Loucy (cell line): ENCODE measurements at regions not wholly inside any gene's neighbourhood (a gene's known extent, or its start where the extent isn't known, plus 50 kb on each side); places are given as distances from the start of the nearest gene placed in this dataset.

Experiments used
- H2AFZ ChIP-seq: fragments of 200-600 bp; sonication (generic); 2 replicates; pipeline ENCODE4 v1.6.0; 2016; ENCODE audit warnings: antibody characterized with exemption, mild to moderate bottlenecking, low read length, moderate library complexity
- H3F3A ChIP-seq: fragments of 200-600 bp; 2 replicates; pipeline ENCODE4 v1.6.0; 2016; ENCODE audit warnings: antibody characterized with exemption, low read depth, mild to moderate bottlenecking
- H3K27me3 ChIP-seq: fragments of 200-600 bp; sonication (generic); 2 replicates; pipeline ENCODE4 v1.6.1; 2014; ENCODE audit warnings: low read length, mild to moderate bottlenecking; ENCODE audit not compliant: insufficient read depth, poor library complexity, severe bottlenecking
- H3K36me3 ChIP-seq: fragments of 200-600 bp; sonication (generic); 2 replicates; pipeline ENCODE4 v1.6.1; 2016; ENCODE audit warnings: low read length; ENCODE audit not compliant: insufficient read depth
- H3K4me1 ChIP-seq: fragments of 200-600 bp; sonication (generic); 2 replicates; pipeline ENCODE4 v1.5.1; 2014; ENCODE audit warnings: low read length, mild to moderate bottlenecking; ENCODE audit not compliant: insufficient read depth, poor library complexity, severe bottlenecking
- H3K4me2 ChIP-seq: fragments of 200-600 bp; sonication (generic); 2 replicates; pipeline ENCODE4 v1.6.0; 2014; ENCODE audit warnings: antibody characterized with exemption, low read length, low read depth, mild to moderate bottlenecking; ENCODE audit not compliant: poor library complexity, severe bottlenecking
- H3K4me3 ChIP-seq: fragments of 200-600 bp; sonication (generic); 2 replicates; pipeline ENCODE4 v1.5.1; 2014; ENCODE audit warnings: low read length, mild to moderate bottlenecking, mixed read lengths; ENCODE audit not compliant: poor library complexity, severe bottlenecking
- H3K79me2 ChIP-seq: fragments of 200-600 bp; sonication (generic); 2 replicates; pipeline ENCODE4 v1.6.1; 2014; ENCODE audit warnings: low read length; ENCODE audit not compliant: insufficient read depth
- H3K9ac ChIP-seq: fragments of 200-600 bp; sonication (generic); 2 replicates; pipeline ENCODE4 v1.6.0; 2014; ENCODE audit warnings: mild to moderate bottlenecking, low read depth, low read length, moderate library complexity; ENCODE audit not compliant: poor library complexity, severe bottlenecking
- H3K9me2 ChIP-seq: fragments of 200-600 bp; sonication (generic); replicated peaks from 2 replicates; pipeline ENCODE4 v1.6.1; 2016; ENCODE audit warnings: low read depth, low read length, mixed read lengths
- H3K9me3 ChIP-seq: fragments of 200-600 bp; sonication (generic); 2 replicates; pipeline ENCODE4 v1.6.1; 2014; ENCODE audit warnings: mild to moderate bottlenecking, antibody characterized with exemption, low read length, low read depth; ENCODE audit not compliant: insufficient read depth
- H4K20me1 ChIP-seq: fragments of 200-600 bp; sonication (generic); 2 replicates; pipeline ENCODE4 v1.6.0; 2014; ENCODE audit warnings: antibody characterized with exemption, low read length, mild to moderate bottlenecking; ENCODE audit not compliant: insufficient read depth, poor library complexity, severe bottlenecking
- CTCF ChIP-seq: fragments of 200-600 bp; sonication (generic); conservative IDR thresholded peaks from 2 replicates; pipeline ENCODE4 v1.5.1; 2014; ENCODE audit warnings: mild to moderate bottlenecking, antibody characterized with exemption, low read length
- EZH2phosphoT487 ChIP-seq: fragments of 200-600 bp; IDR thresholded peaks from 2 replicates; pipeline ENCODE4 v1.6.1; 2018; ENCODE audit warnings: antibody characterized with exemption, mild to moderate bottlenecking, moderate library complexity, borderline replicate concordance

- H3K9me2 ChIP-seq, result no peaks in the 10 kb centered on the region
- peaks cover 4% of the 10 kb centered on the region for H3K4me1 ChIP-seq
- no peaks in the 10 kb centered on the region for H3K27me3 ChIP-seq
- no peaks in the 10 kb centered on the region for H4K20me1 ChIP-seq
- no peak overlapping the region for H3K4me2 ChIP-seq
- no peak for TF ChIP-seq CTCF
- no peaks in the 10 kb centered on the region for H3K36me3 ChIP-seq
- H3K79me2 ChIP-seq, result no peaks in the 10 kb centered on the region
- no peak overlapping the region for H3K4me3 ChIP-seq
- H3K9me3 ChIP-seq, result no peaks in the 10 kb centered on the region
- no peaks in the 10 kb centered on the region for H3F3A ChIP-seq
- no peak overlapping the region for H2AFZ ChIP-seq
- H3K9ac ChIP-seq, result no peak overlapping the region
Measured at GRCh38 chr2:529852-530251, 147.4 kb downstream of the TMEM18 start.

GRCh38 chr2:529424-529823 lies 147.8 kb downstream of the TMEM18 start:
- no peaks in the 10 kb centered on the region for H4K20me1 ChIP-seq
- H3F3A ChIP-seq, result no peaks in the 10 kb centered on the region
- peaks cover 4% of the 10 kb centered on the region for H3K4me1 ChIP-seq
- no peaks in the 10 kb centered on the region for H3K9me3 ChIP-seq
- H3K79me2 ChIP-seq, result no peaks in the 10 kb centered on the region
- TF ChIP-seq EZH2phosphoT487, result no peak
- TF ChIP-seq CTCF, result peak; percentile 67
- no peaks in the 10 kb centered on the region for H3K9me2 ChIP-seq
- H3K27me3 ChIP-seq, result no peaks in the 10 kb centered on the region
- no peak overlapping the region for H3K9ac ChIP-seq
- peak overlapping the region; percentile 33 for H3K4me3 ChIP-seq
- peak overlapping the region; percentile 61 for H3K4me2 ChIP-seq
- H2AFZ ChIP-seq, result peak overlapping the region; percentile 89
- H3K36me3 ChIP-seq, result no peaks in the 10 kb centered on the region

DNA sequence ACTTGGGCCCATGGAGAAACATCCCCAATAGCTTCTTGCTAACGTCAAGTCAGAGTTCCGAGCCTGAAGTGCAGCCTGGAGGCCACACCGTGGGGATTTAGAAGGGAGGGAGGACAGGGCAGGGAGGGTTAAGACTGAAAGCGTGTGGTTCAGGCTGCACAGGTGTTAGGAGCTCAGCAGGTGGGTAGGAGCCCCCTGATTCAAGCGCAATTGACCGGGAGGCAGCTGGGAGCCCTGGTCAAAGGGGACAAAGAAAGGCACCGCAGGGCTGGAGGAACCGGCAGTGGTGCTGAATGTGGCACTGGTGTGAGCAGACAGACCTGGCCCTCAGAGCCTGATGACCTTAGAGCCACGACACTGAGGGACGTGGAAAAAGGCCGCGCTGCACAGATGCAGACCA lies 149.6 kb downstream of the TMEM18 start:
- Histone ChIP-seq H3K9ac (no peak overlapping the region), H3K9me2 (no peaks in the 10 kb centered on the region), H3K4me2 (no peak overlapping the region)

More for the DNA sequence above, 149.6 kb downstream of the TMEM18 start:
- H3F3A ChIP-seq, result no peaks in the 10 kb centered on the region
- H3K27me3 ChIP-seq, result no peaks in the 10 kb centered on the region
- peaks cover 4% of the 10 kb centered on the region for H3K4me1 ChIP-seq
- H2AFZ ChIP-seq, result no peak overlapping the region
- H3K4me3 ChIP-seq, result no peak overlapping the region
- TF ChIP-seq EZH2phosphoT487 (no peak), CTCF (no peak)
- H3K36me3 ChIP-seq, result no peaks in the 10 kb centered on the region
- H4K20me1 ChIP-seq, result no peaks in the 10 kb centered on the region
- H3K79me2 ChIP-seq, result no peaks in the 10 kb centered on the region
- no peaks in the 10 kb centered on the region for H3K9me3 ChIP-seq
